ENCODE measurements at regions not wholly inside any gene's neighbourhood (a gene's known extent, or its start where the extent isn't known, plus 50 kb on each side); places are given as distances from the start of the nearest gene placed in this dataset.

DNA sequence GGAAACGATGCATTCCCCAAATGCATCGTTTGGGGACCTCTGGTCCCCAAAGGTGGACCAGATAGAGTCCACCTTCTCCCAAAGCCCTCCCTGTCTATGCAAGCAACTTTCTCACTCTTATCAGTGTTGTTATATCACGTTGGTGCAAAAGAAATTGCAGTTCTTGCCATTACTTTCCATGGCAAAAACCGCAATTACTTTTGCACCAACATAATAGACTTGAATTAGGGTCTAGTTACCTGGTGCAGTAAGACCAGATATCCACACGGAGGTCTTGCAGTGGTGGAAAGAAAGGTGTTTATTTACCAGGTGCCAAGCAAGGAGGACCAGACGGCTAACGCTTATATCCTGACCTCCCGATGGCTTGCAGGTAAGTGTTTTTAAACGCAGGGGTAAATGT, 129.0 kb downstream of the MIAT start:
- Histone ChIP-seq H3K27me3 (ENCODE audit: control insufficient read depth, extremely low read depth, insufficient read depth, low read length) (no peaks in the 10 kb centered on the region), H3K9ac (ENCODE audit: control insufficient read depth, extremely low read depth, insufficient read depth, low read length) (no peak overlapping the region), H3K4me2 (ENCODE audit: control insufficient read depth, extremely low read depth, insufficient read depth, low read depth, low read length) (no peak overlapping the region), H3K27ac (ENCODE audit: control insufficient read depth, insufficient read depth, low read length) (no peak overlapping the region), H3K9me1 (ENCODE audit: control insufficient read depth, extremely low read depth, insufficient read depth, low read length) (no peaks in the 10 kb centered on the region), H3K4me1 (ENCODE audit: control insufficient read depth, extremely low read depth, insufficient read depth, low read length) (no peaks in the 10 kb centered on the region), H3K9me3 (ENCODE audit: control insufficient read depth, low read depth, low read length) (no peaks in the 10 kb centered on the region), H3K4me3 (ENCODE audit: control insufficient read depth in 2 of 3, extremely low read depth in 1 of 3, insufficient read depth in 2 of 3, low read depth in 1 of 3, low read length in 3 of 3) (no peak overlapping the region), H3K79me2 (ENCODE audit: control insufficient read depth, insufficient read depth, low read length) (no peaks in the 10 kb centered on the region), H4K20me1 (ENCODE audit: control insufficient read depth, extremely low read depth, insufficient read depth, low read length) (no peaks in the 10 kb centered on the region), H2AFZ (ENCODE audit: control insufficient read depth, low read length) (no peak overlapping the region), H3K36me3 (ENCODE audit: control insufficient read depth in 2 of 2, extremely low read depth in 1 of 2, insufficient read depth in 2 of 2, low read length in 2 of 2) (no peaks in the 10 kb centered on the region)
- dilution Hi-C loops (cut with MboI; ENCODE audit: extremely low pct_ligation_motif_present, low sequenced_read_pairs), result no loop called here
- FAIRE-seq (no peak), DNase-seq (ENCODE audit: low read depth, low spot score) (no peak)
- TF ChIP-seq, protein P1, sequence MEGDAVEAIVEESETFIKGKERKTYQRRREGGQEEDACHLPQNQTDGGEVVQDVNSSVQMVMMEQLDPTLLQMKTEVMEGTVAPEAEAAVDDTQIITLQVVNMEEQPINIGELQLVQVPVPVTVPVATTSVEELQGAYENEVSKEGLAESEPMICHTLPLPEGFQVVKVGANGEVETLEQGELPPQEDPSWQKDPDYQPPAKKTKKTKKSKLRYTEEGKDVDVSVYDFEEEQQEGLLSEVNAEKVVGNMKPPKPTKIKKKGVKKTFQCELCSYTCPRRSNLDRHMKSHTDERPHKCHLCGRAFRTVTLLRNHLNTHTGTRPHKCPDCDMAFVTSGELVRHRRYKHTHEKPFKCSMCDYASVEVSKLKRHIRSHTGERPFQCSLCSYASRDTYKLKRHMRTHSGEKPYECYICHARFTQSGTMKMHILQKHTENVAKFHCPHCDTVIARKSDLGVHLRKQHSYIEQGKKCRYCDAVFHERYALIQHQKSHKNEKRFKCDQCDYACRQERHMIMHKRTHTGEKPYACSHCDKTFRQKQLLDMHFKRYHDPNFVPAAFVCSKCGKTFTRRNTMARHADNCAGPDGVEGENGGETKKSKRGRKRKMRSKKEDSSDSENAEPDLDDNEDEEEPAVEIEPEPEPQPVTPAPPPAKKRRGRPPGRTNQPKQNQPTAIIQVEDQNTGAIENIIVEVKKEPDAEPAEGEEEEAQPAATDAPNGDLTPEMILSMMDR (optimal IDR thresholded peaks at IDR 0.05 in 1 of 3, IDR thresholded peaks at IDR 0.05 in 1 of 3, conservative IDR thresholded peaks at IDR 0.05 in 1 of 3; ENCODE audit: extremely low read depth in 1 of 3, insufficient read depth in 2 of 3, low read length in 3 of 3), result no peak
- TF ChIP-seq EZH2 (IDR thresholded peaks at IDR 0.05; ENCODE audit: low read length), result no peak

DNA sequence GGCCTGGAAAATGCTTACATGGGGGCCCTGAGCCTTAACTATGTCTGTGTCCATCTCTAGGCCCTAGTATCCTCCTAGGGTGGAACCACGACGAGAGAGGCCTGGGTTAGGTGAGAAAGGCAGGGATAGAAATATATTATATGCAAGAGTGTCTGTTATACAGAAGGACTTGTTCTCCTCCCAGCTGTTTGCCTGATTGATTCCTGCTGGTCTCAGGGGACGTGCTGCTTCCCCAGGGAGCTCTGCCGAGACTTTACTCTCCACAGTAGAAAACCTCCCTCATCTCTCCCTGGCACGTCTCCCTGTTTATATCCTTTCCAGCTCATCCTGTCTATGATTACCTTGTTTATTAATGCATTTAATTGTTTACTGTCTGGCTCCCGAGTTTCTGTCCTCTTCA, 132.6 kb downstream of the MIAT start:
- H3K27ac ChIP-seq (ENCODE audit: control insufficient read depth, insufficient read depth, low read length), result no peak overlapping the region
- no peak overlapping the region for H2AFZ ChIP-seq (ENCODE audit: control insufficient read depth, low read length)
- H3K27me3 ChIP-seq (ENCODE audit: control insufficient read depth, extremely low read depth, insufficient read depth, low read length), result no peaks in the 10 kb centered on the region
- dilution Hi-C loops (cut with MboI; ENCODE audit: extremely low pct_ligation_motif_present, low sequenced_read_pairs), result no loop called here
- H3K79me2 ChIP-seq (ENCODE audit: control insufficient read depth, insufficient read depth, low read length), result no peaks in the 10 kb centered on the region
- DNase-seq (ENCODE audit: low read depth, low spot score), result no peak
- no peak overlapping the region for H3K4me3 ChIP-seq (ENCODE audit: control insufficient read depth in 2 of 3, extremely low read depth in 1 of 3, insufficient read depth in 2 of 3, low read depth in 1 of 3, low read length in 3 of 3)
- no peak for FAIRE-seq
- H3K4me2 ChIP-seq (ENCODE audit: control insufficient read depth, extremely low read depth, insufficient read depth, low read depth, low read length), result no peak overlapping the region
- no peaks in the 10 kb centered on the region for H3K9me3 ChIP-seq (ENCODE audit: control insufficient read depth, low read depth, low read length)
- no peaks in the 10 kb centered on the region for H3K4me1 ChIP-seq (ENCODE audit: control insufficient read depth, extremely low read depth, insufficient read depth, low read length)
- TF ChIP-seq, protein P1 (optimal IDR thresholded peaks at IDR 0.05 in 1 of 3, IDR thresholded peaks at IDR 0.05 in 1 of 3, conservative IDR thresholded peaks at IDR 0.05 in 1 of 3; ENCODE audit: extremely low read depth in 1 of 3, insufficient read depth in 2 of 3, low read length in 3 of 3), result no peak
- TF ChIP-seq EZH2 (IDR thresholded peaks at IDR 0.05; ENCODE audit: low read length), result no peak
- H3K36me3 ChIP-seq (ENCODE audit: control insufficient read depth in 2 of 2, extremely low read depth in 1 of 2, insufficient read depth in 2 of 2, low read length in 2 of 2), result no peaks in the 10 kb centered on the region
- no peaks in the 10 kb centered on the region for H3K9me1 ChIP-seq (ENCODE audit: control insufficient read depth, extremely low read depth, insufficient read depth, low read length)
- no peak overlapping the region for H3K9ac ChIP-seq (ENCODE audit: control insufficient read depth, extremely low read depth, insufficient read depth, low read length)
- H4K20me1 ChIP-seq (ENCODE audit: control insufficient read depth, extremely low read depth, insufficient read depth, low read length), result no peaks in the 10 kb centered on the region

All from keratinocyte (primary cell).